ENCODE measurements at regions not wholly inside any gene's neighbourhood (a gene's known extent, or its start where the extent isn't known, plus 50 kb on each side); places are given as distances from the start of the nearest gene placed in this dataset.

DNA sequence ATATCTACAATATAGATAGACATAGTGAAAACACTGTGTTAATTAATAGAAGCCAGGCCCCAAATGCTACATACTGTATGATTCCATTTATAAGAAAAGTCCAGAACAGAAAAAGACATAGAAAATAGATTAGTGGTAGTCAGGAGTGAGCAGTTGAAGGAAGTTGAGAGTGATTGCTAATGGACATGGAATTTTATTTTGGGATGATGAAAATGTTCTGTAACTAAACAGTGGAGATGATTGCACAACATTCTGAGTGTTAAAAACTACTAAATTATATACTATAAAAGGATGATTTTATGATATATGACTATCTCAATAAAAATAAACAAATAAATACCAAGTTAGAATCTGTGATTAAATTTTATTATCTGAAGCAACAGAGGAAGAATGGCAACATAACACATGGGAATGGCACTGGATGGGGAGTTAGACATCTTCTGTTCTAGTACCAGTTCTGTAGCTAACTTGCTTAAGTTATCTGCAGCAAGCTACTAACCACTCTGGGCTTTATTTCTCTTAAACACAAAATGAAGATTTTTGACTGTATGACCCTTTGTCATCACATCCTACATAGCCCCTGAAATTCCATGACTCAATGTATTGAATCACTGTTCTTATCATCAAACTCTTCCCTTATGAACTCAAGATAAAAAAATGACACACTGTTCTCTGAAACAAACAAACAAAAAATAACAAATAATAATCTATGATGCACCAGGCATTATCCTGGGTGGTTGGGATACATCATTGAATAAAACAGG is 612.7 kb downstream of the TBL1XR1 start:
- Histone ChIP-seq H4K8ac (replicated peaks; ENCODE audit: insufficient read length, low read depth, low read length) (no peak overlapping the region), H3K23ac (ENCODE audit: insufficient read length, low read depth, low read length) (no peak overlapping the region), H2BK120ac (ENCODE audit: low read depth, low read length, poor library complexity, severe bottlenecking) (no peak overlapping the region), H3K4me1 (ENCODE audit: insufficient read depth, low read length) (no peaks in the 10 kb centered on the region), H2BK20ac (ENCODE audit: low read depth, low read length, poor library complexity, severe bottlenecking) (no peak overlapping the region), H3K23me2 (ENCODE audit: insufficient read length, low read depth, low read length, poor library complexity, severe bottlenecking) (no peaks in the 10 kb centered on the region), H4K5ac (ENCODE audit: insufficient read length, low read depth, low read length) (no peak overlapping the region), H2BK5ac (ENCODE audit: insufficient read length, low read length) (no peak overlapping the region), H3K27me3 (ENCODE audit: insufficient read depth, low read length) (no peaks in the 10 kb centered on the region), H4K91ac (ENCODE audit: insufficient read length, low read depth, low read length) (no peak overlapping the region), H2BK12ac (ENCODE audit: insufficient read length, low read depth, low read length) (no peak overlapping the region), H2AK5ac (ENCODE audit: insufficient read length, low read length) (no peak overlapping the region), H2AFZ (ENCODE audit: low read length) (no peak overlapping the region), H2BK15ac (ENCODE audit: low read depth, low read length) (no peak overlapping the region), H3K79me2 (ENCODE audit: insufficient read depth, low read length) (no peaks in the 10 kb centered on the region), H3K14ac (ENCODE audit: insufficient read depth, low read length) (no peak overlapping the region), H3K18ac (ENCODE audit: insufficient read length, low read depth, low read length) (no peak overlapping the region), H4K20me1 (ENCODE audit: control insufficient read depth, insufficient read depth, insufficient read length) (no peaks in the 10 kb centered on the region), H3K9ac (ENCODE audit: extremely low read depth, insufficient read length, low read length) (no peak overlapping the region), H3K4ac (ENCODE audit: low read depth, low read length) (no peak overlapping the region), H3K4me2 (ENCODE audit: insufficient read depth, insufficient read length, low read length) (no peak overlapping the region), H3T11ph (ENCODE audit: low read length) (no peak overlapping the region), H3K79me1 (ENCODE audit: insufficient read depth, low read depth, low read length, poor library complexity, severe bottlenecking) (no peaks in the 10 kb centered on the region), H3K9me3 (ENCODE audit: control insufficient read depth, low read depth, low read length) (no peaks in the 10 kb centered on the region), H3K27ac (ENCODE audit: insufficient read length, low read depth, low read length) (no peak overlapping the region), H3K56ac (ENCODE audit: insufficient read length, low read depth, low read length) (no peak overlapping the region)
- H3K9me3 Mint-ChIP-seq: peaks cover 2 to 3% of the 10 kb centered on the region in 2 experiments; a peak in 1 of 5 replicates
- TF ChIP-seq, protein P1, sequence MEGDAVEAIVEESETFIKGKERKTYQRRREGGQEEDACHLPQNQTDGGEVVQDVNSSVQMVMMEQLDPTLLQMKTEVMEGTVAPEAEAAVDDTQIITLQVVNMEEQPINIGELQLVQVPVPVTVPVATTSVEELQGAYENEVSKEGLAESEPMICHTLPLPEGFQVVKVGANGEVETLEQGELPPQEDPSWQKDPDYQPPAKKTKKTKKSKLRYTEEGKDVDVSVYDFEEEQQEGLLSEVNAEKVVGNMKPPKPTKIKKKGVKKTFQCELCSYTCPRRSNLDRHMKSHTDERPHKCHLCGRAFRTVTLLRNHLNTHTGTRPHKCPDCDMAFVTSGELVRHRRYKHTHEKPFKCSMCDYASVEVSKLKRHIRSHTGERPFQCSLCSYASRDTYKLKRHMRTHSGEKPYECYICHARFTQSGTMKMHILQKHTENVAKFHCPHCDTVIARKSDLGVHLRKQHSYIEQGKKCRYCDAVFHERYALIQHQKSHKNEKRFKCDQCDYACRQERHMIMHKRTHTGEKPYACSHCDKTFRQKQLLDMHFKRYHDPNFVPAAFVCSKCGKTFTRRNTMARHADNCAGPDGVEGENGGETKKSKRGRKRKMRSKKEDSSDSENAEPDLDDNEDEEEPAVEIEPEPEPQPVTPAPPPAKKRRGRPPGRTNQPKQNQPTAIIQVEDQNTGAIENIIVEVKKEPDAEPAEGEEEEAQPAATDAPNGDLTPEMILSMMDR (conservative IDR thresholded peaks at IDR 0.05): no peak
- H3K4me3 Mint-ChIP-seq: no peak overlapping the region
- no peaks in the 10 kb centered on the region; a peak in 1 of 7 replicates for H3K36me3 Mint-ChIP-seq (ENCODE audit: insufficient read depth in 1 of 3, low read depth in 3 of 3)
- H3K4me1 Mint-ChIP-seq: no peaks in the 10 kb centered on the region
- H3K27me3 Mint-ChIP-seq (ENCODE audit: low read depth): no peaks in the 10 kb centered on the region
- H3K27ac Mint-ChIP-seq: no peak overlapping the region
- DNase-seq: no peak

Data from H9 (cell line).